B cell (primary cell): ENCODE measurements at regions not wholly inside any gene's neighbourhood (a gene's known extent, or its start where the extent isn't known, plus 50 kb on each side); places are given as distances from the start of the nearest gene placed in this dataset.

Experiments used
- EZH2 ChIP-seq: IDR thresholded peaks from 2 replicates; pipeline ENCODE4 v1.6.1; 2012; ENCODE audit warnings: borderline replicate concordance, low read depth, mild to moderate bottlenecking, moderate library complexity, low read length; ENCODE audit not compliant: insufficient read depth, poor library complexity, severe bottlenecking
- TF ChIP-seq, protein P1 (sequence below): fragments of 200-600 bp; IDR thresholded peaks from one replicate; pipeline ENCODE4 v1.8.0; 2022; ENCODE audit warnings: antibody characterized with exemption, mild to moderate bottlenecking

DNA sequence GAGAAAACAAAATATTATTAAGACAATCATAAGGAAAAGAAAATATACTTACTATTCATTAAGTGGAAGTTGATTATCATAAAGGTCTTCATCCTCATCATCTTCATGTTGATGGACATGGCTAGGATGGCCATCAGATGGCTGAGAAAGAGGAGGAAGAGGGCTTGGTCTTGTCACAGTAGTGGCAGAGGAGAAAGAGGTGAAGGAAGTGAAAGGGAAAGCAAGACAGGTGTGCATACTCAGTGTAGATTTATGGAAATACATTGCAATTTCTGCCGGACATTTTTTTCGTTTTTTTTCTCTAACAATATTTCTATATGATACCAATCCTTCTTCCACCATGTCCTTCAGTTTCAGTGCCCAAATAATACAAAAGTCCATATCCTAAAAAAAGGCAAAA is 1409.8 kb downstream of the PCDH7 start:
- TF ChIP-seq EZH2 = no peak
- TF ChIP-seq, protein P1, sequence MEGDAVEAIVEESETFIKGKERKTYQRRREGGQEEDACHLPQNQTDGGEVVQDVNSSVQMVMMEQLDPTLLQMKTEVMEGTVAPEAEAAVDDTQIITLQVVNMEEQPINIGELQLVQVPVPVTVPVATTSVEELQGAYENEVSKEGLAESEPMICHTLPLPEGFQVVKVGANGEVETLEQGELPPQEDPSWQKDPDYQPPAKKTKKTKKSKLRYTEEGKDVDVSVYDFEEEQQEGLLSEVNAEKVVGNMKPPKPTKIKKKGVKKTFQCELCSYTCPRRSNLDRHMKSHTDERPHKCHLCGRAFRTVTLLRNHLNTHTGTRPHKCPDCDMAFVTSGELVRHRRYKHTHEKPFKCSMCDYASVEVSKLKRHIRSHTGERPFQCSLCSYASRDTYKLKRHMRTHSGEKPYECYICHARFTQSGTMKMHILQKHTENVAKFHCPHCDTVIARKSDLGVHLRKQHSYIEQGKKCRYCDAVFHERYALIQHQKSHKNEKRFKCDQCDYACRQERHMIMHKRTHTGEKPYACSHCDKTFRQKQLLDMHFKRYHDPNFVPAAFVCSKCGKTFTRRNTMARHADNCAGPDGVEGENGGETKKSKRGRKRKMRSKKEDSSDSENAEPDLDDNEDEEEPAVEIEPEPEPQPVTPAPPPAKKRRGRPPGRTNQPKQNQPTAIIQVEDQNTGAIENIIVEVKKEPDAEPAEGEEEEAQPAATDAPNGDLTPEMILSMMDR = no peak
